ENCODE measurements at regions not wholly inside any gene's neighbourhood (a gene's known extent, or its start where the extent isn't known, plus 50 kb on each side); places are given as distances from the start of the nearest gene placed in this dataset.

DNA sequence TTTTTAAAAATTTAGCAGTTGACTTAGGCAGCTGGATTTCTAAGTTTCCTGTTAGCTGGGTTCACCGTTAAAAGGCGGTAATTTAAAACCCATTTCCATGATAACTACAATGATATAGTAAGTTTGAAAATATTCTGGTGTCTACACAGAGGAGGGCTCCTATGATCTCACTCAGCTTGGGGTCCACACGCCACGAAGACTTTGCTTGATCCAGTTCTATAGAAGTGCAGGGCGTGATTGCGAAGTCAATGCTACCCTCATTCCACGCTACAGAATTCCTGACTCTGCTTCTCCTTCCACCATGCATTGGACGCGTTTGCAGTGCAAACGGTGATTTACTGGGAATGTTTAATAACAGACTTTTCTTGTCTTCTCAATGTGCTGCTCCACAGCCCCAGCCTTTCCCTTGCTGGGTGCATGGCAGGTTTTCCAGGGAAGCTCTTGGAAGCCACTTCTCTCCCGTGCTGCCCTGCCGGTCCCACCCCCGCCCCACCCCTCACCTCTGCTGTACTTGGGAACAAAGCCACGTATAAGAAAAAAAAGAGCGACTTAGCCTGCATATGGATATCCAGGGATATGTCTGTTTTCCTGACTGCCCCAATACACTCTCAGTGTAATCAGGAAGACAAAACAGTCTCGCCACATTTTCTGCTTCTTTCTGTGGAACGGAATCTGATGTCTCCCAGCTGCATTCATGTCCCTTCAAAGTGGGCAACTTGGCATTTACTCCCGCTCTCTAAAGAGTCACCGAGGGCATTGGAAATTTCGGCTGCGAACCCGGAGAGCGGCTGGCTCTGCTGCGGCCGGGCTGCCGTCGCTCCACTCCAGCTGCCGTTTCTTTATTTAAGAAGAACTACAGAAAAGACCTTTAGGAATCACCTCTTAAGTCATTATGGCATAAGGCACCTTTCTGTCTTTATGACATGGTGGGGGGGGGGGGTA, 434.4 kb upstream of the MGMT start:
- TF ChIP-seq, protein P1, sequence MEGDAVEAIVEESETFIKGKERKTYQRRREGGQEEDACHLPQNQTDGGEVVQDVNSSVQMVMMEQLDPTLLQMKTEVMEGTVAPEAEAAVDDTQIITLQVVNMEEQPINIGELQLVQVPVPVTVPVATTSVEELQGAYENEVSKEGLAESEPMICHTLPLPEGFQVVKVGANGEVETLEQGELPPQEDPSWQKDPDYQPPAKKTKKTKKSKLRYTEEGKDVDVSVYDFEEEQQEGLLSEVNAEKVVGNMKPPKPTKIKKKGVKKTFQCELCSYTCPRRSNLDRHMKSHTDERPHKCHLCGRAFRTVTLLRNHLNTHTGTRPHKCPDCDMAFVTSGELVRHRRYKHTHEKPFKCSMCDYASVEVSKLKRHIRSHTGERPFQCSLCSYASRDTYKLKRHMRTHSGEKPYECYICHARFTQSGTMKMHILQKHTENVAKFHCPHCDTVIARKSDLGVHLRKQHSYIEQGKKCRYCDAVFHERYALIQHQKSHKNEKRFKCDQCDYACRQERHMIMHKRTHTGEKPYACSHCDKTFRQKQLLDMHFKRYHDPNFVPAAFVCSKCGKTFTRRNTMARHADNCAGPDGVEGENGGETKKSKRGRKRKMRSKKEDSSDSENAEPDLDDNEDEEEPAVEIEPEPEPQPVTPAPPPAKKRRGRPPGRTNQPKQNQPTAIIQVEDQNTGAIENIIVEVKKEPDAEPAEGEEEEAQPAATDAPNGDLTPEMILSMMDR (IDR thresholded peaks at IDR 0.05; ENCODE audit: poor library complexity, severe bottlenecking): no peak
- no peak for TF ChIP-seq EZH2 (IDR thresholded peaks at IDR 0.05; ENCODE audit: borderline replicate concordance, insufficient read depth, low read length, poor library complexity, severe bottlenecking)
- TF ChIP-seq TAF1 (IDR thresholded peaks at IDR 0.05; ENCODE audit: low read depth): no peak
- TF ChIP-seq POLR2AphosphoS5 (IDR thresholded peaks at IDR 0.05): no peak
